HUES48 (cell line): ENCODE measurements at regions not wholly inside any gene's neighbourhood (a gene's known extent, or its start where the extent isn't known, plus 50 kb on each side); places are given as distances from the start of the nearest gene placed in this dataset.

Experiments used
- H3K27ac ChIP-seq: one replicate; pipeline ENCODE4 v1.7.0; 2013; ENCODE audit warnings: low read depth, low read length, inconsistent platforms
- H3K27me3 ChIP-seq: 2 replicates; pipeline ENCODE4 v1.6.1; 2013; ENCODE audit warnings: mild to moderate bottlenecking, low read length; ENCODE audit not compliant: control insufficient read depth, insufficient read depth
- H3K36me3 ChIP-seq: 2 replicates; pipeline ENCODE4 v1.6.1; 2013; ENCODE audit warnings: low read length; ENCODE audit not compliant: control insufficient read depth, insufficient read depth
- H3K4me1 ChIP-seq: 2 replicates; pipeline ENCODE4 v1.6.1; 2013; ENCODE audit warnings: mild to moderate bottlenecking, low read length; ENCODE audit not compliant: control insufficient read depth, insufficient read depth
- H3K4me3 ChIP-seq: 2 replicates; pipeline ENCODE4 v1.5.1; 2013; ENCODE audit warnings: mild to moderate bottlenecking, low read depth, low read length
- H3K9ac ChIP-seq: 2 replicates; pipeline ENCODE4 v1.6.1; 2013; ENCODE audit warnings: mild to moderate bottlenecking, low read depth, low read length, moderate library complexity
- H3K9me3 ChIP-seq: 2 replicates; pipeline ENCODE4 v1.6.1; 2013; ENCODE audit warnings: low read length; ENCODE audit not compliant: control insufficient read depth, insufficient read depth

- H3K36me3 ChIP-seq: no peaks in the 10 kb centered on the region
These were observed 110.1 kb upstream of the LRIG3 start for GRCh38 chr12:59030415-59030814.

GRCh38 chr12:59027199-59027598 is 106.9 kb upstream of the LRIG3 start:
- no peak overlapping the region for H3K9ac ChIP-seq
- H3K27me3 ChIP-seq: no peaks in the 10 kb centered on the region
- H3K9me3 ChIP-seq: no peaks in the 10 kb centered on the region
- no peaks in the 10 kb centered on the region for H3K36me3 ChIP-seq
- H3K4me1 ChIP-seq: no peaks in the 10 kb centered on the region
- no peak overlapping the region for H3K27ac ChIP-seq
- H3K4me3 ChIP-seq: no peak overlapping the region

More at GRCh38 chr12:59030415-59030814, 110.1 kb upstream of the LRIG3 start:
- H3K4me1 ChIP-seq: no peaks in the 10 kb centered on the region
- no peaks in the 10 kb centered on the region for H3K9me3 ChIP-seq
- no peak overlapping the region for H3K27ac ChIP-seq
- no peaks in the 10 kb centered on the region for H3K27me3 ChIP-seq
- no peak overlapping the region for H3K4me3 ChIP-seq
- no peak overlapping the region for H3K9ac ChIP-seq

- Histone ChIP-seq H3K4me3 (no peak overlapping the region), H3K36me3 (no peaks in the 10 kb centered on the region), H3K9me3 (no peaks in the 10 kb centered on the region), H3K27ac (no peak overlapping the region), H3K27me3 (no peaks in the 10 kb centered on the region), H3K4me1 (no peaks in the 10 kb centered on the region; the same call in 1 of the 2 replicates), H3K9ac (no peak overlapping the region)
These were observed 103.6 kb upstream of the LRIG3 start for GRCh38 chr12:59023861-59024424.

- no peaks in the 10 kb centered on the region for H3K36me3 ChIP-seq
- H3K4me3 ChIP-seq: no peak overlapping the region
- no peak overlapping the region for H3K9ac ChIP-seq
- no peaks in the 10 kb centered on the region for H3K9me3 ChIP-seq
- H3K27me3 ChIP-seq: no peaks in the 10 kb centered on the region
- H3K27ac ChIP-seq: no peak overlapping the region
- H3K4me1 ChIP-seq: no peaks in the 10 kb centered on the region; the same call in 1 of the 2 replicates
These were observed 100.0 kb upstream of the LRIG3 start for GRCh38 chr12:59020073-59020946.

GRCh38 chr12:59014885-59015284 is 94.6 kb upstream of the LRIG3 start:
- Histone ChIP-seq H3K36me3 (no peaks in the 10 kb centered on the region), H3K9me3 (no peaks in the 10 kb centered on the region), H3K4me1 (0 out of 2 replicates have a peak, but pooled peaks cover 3% of the 10 kb centered on the region), H3K4me3 (no peak overlapping the region), H3K9ac (no peak overlapping the region), H3K27ac (no peak overlapping the region), H3K27me3 (no peaks in the 10 kb centered on the region)

DNA sequence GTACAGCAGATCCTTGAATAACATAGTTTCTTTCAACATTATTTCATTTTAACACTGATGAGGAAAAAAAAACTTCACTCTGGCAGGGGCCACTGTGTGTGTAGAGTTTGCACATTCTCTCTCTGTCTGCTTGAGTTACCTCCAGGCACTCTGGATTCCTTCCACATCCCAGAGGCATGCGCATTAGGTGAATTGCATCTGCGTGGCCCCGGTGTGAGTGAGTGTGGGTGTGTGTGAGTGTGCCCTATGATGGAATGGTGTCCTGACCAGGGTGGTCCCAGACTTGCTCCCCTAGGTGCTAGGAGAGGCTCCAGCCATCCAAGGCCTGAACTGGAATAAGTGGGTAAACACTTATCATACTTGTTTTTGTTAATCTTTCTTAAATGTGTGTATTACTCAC is 90.6 kb upstream of the LRIG3 start:
- Histone ChIP-seq H3K27ac (no peak overlapping the region), H3K4me3 (no peak overlapping the region), H3K9me3 (no peaks in the 10 kb centered on the region), H3K36me3 (no peaks in the 10 kb centered on the region), H3K4me1 (0 out of 2 replicates have a peak, but pooled peaks cover 3% of the 10 kb centered on the region), H3K9ac (no peak overlapping the region), H3K27me3 (no peaks in the 10 kb centered on the region)

GRCh38 chr12:59010118-59010517 is 89.8 kb upstream of the LRIG3 start:
- H3K4me3 ChIP-seq: no peak overlapping the region
- no peaks in the 10 kb centered on the region for H3K36me3 ChIP-seq
- H3K9me3 ChIP-seq: no peaks in the 10 kb centered on the region
- no peak overlapping the region for H3K27ac ChIP-seq
- 0 out of 2 replicates have a peak, but pooled peaks cover 3% of the 10 kb centered on the region for H3K4me1 ChIP-seq
- H3K9ac ChIP-seq: no peak overlapping the region
- no peaks in the 10 kb centered on the region for H3K27me3 ChIP-seq

GRCh38 chr12:59007620-59008019 is 87.3 kb upstream of the LRIG3 start:
- Histone ChIP-seq H3K4me3 (no peak overlapping the region), H3K36me3 (no peaks in the 10 kb centered on the region), H3K4me1 (no peaks in the 10 kb centered on the region), H3K9me3 (no peaks in the 10 kb centered on the region), H3K27ac (no peak overlapping the region), H3K9ac (no peak overlapping the region), H3K27me3 (no peaks in the 10 kb centered on the region)

DNA sequence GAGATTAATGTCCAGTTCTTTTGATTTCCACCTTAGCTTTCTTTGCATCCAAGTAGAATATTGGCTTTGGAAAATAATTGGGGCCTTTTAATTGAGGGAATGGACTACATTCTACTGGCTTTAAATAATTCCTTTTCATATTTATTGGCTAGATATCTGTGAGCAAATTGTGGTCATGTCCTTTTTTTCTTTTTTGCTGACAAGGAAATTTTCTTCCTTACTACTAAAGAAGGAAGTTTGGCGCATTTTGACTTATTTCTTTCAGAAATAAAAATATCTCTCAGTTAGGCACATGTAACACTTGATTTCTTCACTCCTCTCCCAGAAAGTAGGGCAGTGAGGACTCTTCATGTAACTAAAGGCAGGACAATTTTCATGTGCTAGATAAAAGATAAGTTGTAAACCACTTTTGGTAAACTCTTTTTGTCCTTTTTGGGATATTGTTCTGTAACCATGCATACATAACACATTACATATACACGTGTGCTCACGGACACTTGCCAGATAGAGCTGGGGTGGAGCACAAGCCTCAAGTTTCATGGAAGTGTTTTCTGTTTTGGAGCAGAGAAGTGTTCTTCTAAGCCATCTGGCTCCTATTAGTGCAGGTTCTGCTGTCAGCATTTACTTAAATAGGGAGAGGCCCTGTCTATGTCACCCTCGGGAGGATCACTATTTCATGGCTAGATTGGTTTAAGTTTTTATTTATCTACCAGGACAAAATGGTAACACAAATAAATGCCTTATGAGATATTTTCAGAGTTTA is 85.1 kb upstream of the LRIG3 start:
- Histone ChIP-seq H3K27me3 (no peaks in the 10 kb centered on the region), H3K9me3 (no peaks in the 10 kb centered on the region), H3K27ac (no peak overlapping the region), H3K9ac (no peak overlapping the region), H3K4me3 (no peak overlapping the region), H3K4me1 (no peaks in the 10 kb centered on the region), H3K36me3 (no peaks in the 10 kb centered on the region)

GRCh38 chr12:59004456-59004855 is 84.2 kb upstream of the LRIG3 start:
- H3K27me3 ChIP-seq: no peaks in the 10 kb centered on the region
- H3K9me3 ChIP-seq: no peaks in the 10 kb centered on the region
- H3K27ac ChIP-seq: no peak overlapping the region
- no peaks in the 10 kb centered on the region for H3K4me1 ChIP-seq
- H3K9ac ChIP-seq: no peak overlapping the region
- H3K36me3 ChIP-seq: no peaks in the 10 kb centered on the region
- no peak overlapping the region for H3K4me3 ChIP-seq
